GM18508 (cell line): ENCODE measurements at regions not wholly inside any gene's neighbourhood (a gene's known extent, or its start where the extent isn't known, plus 50 kb on each side); places are given as distances from the start of the nearest gene placed in this dataset.

ENCODE experiments used
- ATAC-seq: cut with Tn5 transposase; IDR thresholded peaks from one replicate; pipeline ENCODE4 v1.9.1; 2021; ENCODE audit warnings: moderate number of reproducible peaks; ENCODE audit not compliant: insufficient read depth, unreplicated experiment

GRCh38 chr1:244106837-244107493 lies 55.9 kb downstream of the ZBTB18 start:
- ATAC-seq, result no peak

GRCh38 chr1:244111027-244111426 lies 59.9 kb downstream of the ZBTB18 start:
- ATAC-seq, result no peak

GRCh38 chr1:244112041-244112440 lies 61.0 kb downstream of the ZBTB18 start:
- ATAC-seq, result no peak

GRCh38 chr1:244112636-244113035 lies 61.6 kb downstream of the ZBTB18 start:
- no peak for ATAC-seq

- ATAC-seq, result no peak
Measured at GRCh38 chr1:244113532-244114320, 62.6 kb downstream of the ZBTB18 start.

- ATAC-seq, result no peak
Measured at GRCh38 chr1:244114892-244115291, 63.8 kb downstream of the ZBTB18 start.

GRCh38 chr1:244116946-244117345 lies 65.9 kb downstream of the ZBTB18 start:
- no peak for ATAC-seq

- ATAC-seq, result no peak
Measured at GRCh38 chr1:244118109-244118761, 67.2 kb downstream of the ZBTB18 start.

- ATAC-seq, result no peak
Measured at GRCh38 chr1:244128591-244129383, 77.7 kb downstream of the ZBTB18 start.

GRCh38 chr1:244137276-244137675 lies 86.2 kb downstream of the ZBTB18 start:
- no peak for ATAC-seq

GRCh38 chr1:244137725-244138124 lies 86.6 kb downstream of the ZBTB18 start:
- no peak for ATAC-seq

- no peak for ATAC-seq
Measured at GRCh38 chr1:244138399-244138798, 87.3 kb downstream of the ZBTB18 start.

GRCh38 chr1:244139655-244140054 lies 88.6 kb downstream of the ZBTB18 start:
- ATAC-seq, result no peak

- no peak for ATAC-seq
Measured at GRCh38 chr1:244140420-244140819, 89.3 kb downstream of the ZBTB18 start.

GRCh38 chr1:244144053-244144452 lies 93.0 kb downstream of the ZBTB18 start:
- no peak for ATAC-seq

GRCh38 chr1:244150071-244150470 lies 99.0 kb downstream of the ZBTB18 start:
- ATAC-seq, result no peak

GRCh38 chr1:244150665-244151064 lies 99.6 kb downstream of the ZBTB18 start:
- ATAC-seq, result no peak

- ATAC-seq, result no peak
Measured at GRCh38 chr1:244151537-244151936, 100.5 kb downstream of the ZBTB18 start.

- ATAC-seq, result no peak
Measured at GRCh38 chr1:244154508-244154871, 103.4 kb downstream of the ZBTB18 start.

GRCh38 chr1:244154872-244155531 lies 103.9 kb downstream of the ZBTB18 start:
- ATAC-seq, result no peak
